Neural progenitor cell (in vitro differentiated cells): ENCODE measurements at regions not wholly inside any gene's neighbourhood (a gene's known extent, or its start where the extent isn't known, plus 50 kb on each side); places are given as distances from the start of the nearest gene placed in this dataset.

ENCODE experiments used
- DNase-seq: peaks from one replicate; pipeline ENCODE4 v3.0.0-alpha.2; 2016; ENCODE audit warnings: low spot score
- H2AFZ ChIP-seq: fragments of 200-600 bp; sonication (generic); replicated peaks from 2 replicates; pipeline ENCODE4 v1.6.1; 2016; ENCODE audit warnings: antibody characterized with exemption
- H3F3A ChIP-seq: fragments of 200-600 bp; sonication (generic); 2 replicates; pipeline ENCODE4 v1.6.1; 2016; ENCODE audit warnings: antibody characterized with exemption, low read depth
- H3K27ac ChIP-seq: fragments of 200-600 bp; sonication (generic); 2 replicates; pipeline ENCODE4 v1.5.1; 2016; ENCODE audit warnings: mild to moderate bottlenecking
- H3K27me3 ChIP-seq: fragments of 200-600 bp; sonication (generic); 2 replicates; pipeline ENCODE4 v1.6.1; 2016; ENCODE audit warnings: mild to moderate bottlenecking, moderate library complexity
- H3K36me3 ChIP-seq: fragments of 200-600 bp; sonication (generic); 2 replicates; pipeline ENCODE4 v1.5.1; 2016
- H3K4me1 ChIP-seq: fragments of 200-600 bp; sonication (generic); 2 replicates; pipeline ENCODE4 v1.6.1; 2016; ENCODE audit warnings: mixed run types
- H3K4me2 ChIP-seq: fragments of 200-600 bp; sonication (generic); 2 replicates; pipeline ENCODE4 v1.6.1; 2016
- H3K4me3 ChIP-seq: fragments of 200-600 bp; sonication (generic); 2 replicates; pipeline ENCODE4 v1.5.1; 2016
- H3K79me2 ChIP-seq: fragments of 200-600 bp; sonication (generic); 2 replicates; pipeline ENCODE4 v1.6.1; 2016; ENCODE audit warnings: low read depth
- H3K9ac ChIP-seq: fragments of 200-600 bp; sonication (generic); 2 replicates; pipeline ENCODE4 v1.6.1; 2016
- H3K9me3 ChIP-seq: fragments of 200-600 bp; sonication (generic); 2 replicates; pipeline ENCODE4 v1.5.1; 2016; ENCODE audit warnings: low read depth
- H4K20me1 ChIP-seq: fragments of 200-600 bp; sonication (generic); 2 replicates; pipeline ENCODE4 v1.6.1; 2016; ENCODE audit warnings: low read depth
- H3K27ac Mint-ChIP-seq: 3 replicates; pipeline ENCODE4 v1.8.0; 2021; ENCODE audit warnings: mixed read lengths
- H3K27me3 Mint-ChIP-seq: 2 replicates; pipeline ENCODE4 v1.8.0; 2022; ENCODE audit warnings: low read depth, mild to moderate bottlenecking, inconsistent platforms, moderate library complexity, mixed read lengths; ENCODE audit not compliant: insufficient read depth
- H3K36me3 Mint-ChIP-seq: 3 replicates; pipeline ENCODE4 v1.8.0; 2021; ENCODE audit warnings: mixed read lengths
- H3K4me1 Mint-ChIP-seq: 3 replicates; pipeline ENCODE4 v1.8.0; 2021; ENCODE audit warnings: mixed read lengths
- H3K4me3 Mint-ChIP-seq: 3 replicates; pipeline ENCODE4 v1.8.0; 2021; ENCODE audit warnings: mild to moderate bottlenecking, moderate library complexity, mixed read lengths
- H3K9me3 Mint-ChIP-seq: 3 replicates; pipeline ENCODE4 v1.8.0; 2020; ENCODE audit warnings: mixed read lengths
- CTCF ChIP-seq: fragments of 200-600 bp; sonication (generic); IDR thresholded peaks from 2 replicates; pipeline ENCODE4 v1.5.1; 2017; ENCODE audit warnings: antibody characterized with exemption, mild to moderate bottlenecking
- EZH2 ChIP-seq: fragments of 200-600 bp; sonication (generic); IDR thresholded peaks from 2 replicates; pipeline ENCODE4 v1.6.1; 2017; ENCODE audit warnings: antibody characterized with exemption, mild to moderate bottlenecking, moderate library complexity
- EZH2phosphoT487 ChIP-seq: fragments of 200-600 bp; sonication (generic); IDR thresholded peaks from 2 replicates; pipeline ENCODE4 v1.6.1; 2017; ENCODE audit warnings: antibody characterized with exemption

GRCh38 chr2:220835583-220835982, 736.5 kb downstream of the EPHA4 start:
- no peak overlapping the region for H2AFZ ChIP-seq
- no peaks in the 10 kb centered on the region for H3K79me2 ChIP-seq
- H3K4me2 ChIP-seq, result no peak overlapping the region
- no peak overlapping the region for H3K4me3 Mint-ChIP-seq
- H3K27me3 ChIP-seq, result no peaks in the 10 kb centered on the region
- H3K36me3 ChIP-seq, result no peaks in the 10 kb centered on the region
- no peak overlapping the region for H3K9ac ChIP-seq
- no peaks in the 10 kb centered on the region for H3K36me3 Mint-ChIP-seq
- H3K4me3 ChIP-seq, result no peak overlapping the region
- no peak overlapping the region for H3K27ac Mint-ChIP-seq
- H4K20me1 ChIP-seq, result no peaks in the 10 kb centered on the region
- H3K4me1 ChIP-seq, result peaks cover 13% of the 10 kb centered on the region
- H3K4me1 Mint-ChIP-seq, result peaks cover 8% of the 10 kb centered on the region
- H3F3A ChIP-seq, result no peaks in the 10 kb centered on the region
- TF ChIP-seq EZH2, result no peak
- no peak for TF ChIP-seq CTCF
- TF ChIP-seq EZH2phosphoT487, result no peak
- H3K27me3 Mint-ChIP-seq, result no peaks in the 10 kb centered on the region
- H3K27ac ChIP-seq, result no peak overlapping the region
- no peak for DNase-seq
- peaks cover 3% of the 10 kb centered on the region for H3K9me3 Mint-ChIP-seq
- no peaks in the 10 kb centered on the region for H3K9me3 ChIP-seq

GRCh38 chr2:220837226-220837625, 734.9 kb downstream of the EPHA4 start:
- Mint-ChIP-seq H3K27ac (no peak overlapping the region), H3K4me1 (peaks cover 13% of the 10 kb centered on the region)

DNA sequence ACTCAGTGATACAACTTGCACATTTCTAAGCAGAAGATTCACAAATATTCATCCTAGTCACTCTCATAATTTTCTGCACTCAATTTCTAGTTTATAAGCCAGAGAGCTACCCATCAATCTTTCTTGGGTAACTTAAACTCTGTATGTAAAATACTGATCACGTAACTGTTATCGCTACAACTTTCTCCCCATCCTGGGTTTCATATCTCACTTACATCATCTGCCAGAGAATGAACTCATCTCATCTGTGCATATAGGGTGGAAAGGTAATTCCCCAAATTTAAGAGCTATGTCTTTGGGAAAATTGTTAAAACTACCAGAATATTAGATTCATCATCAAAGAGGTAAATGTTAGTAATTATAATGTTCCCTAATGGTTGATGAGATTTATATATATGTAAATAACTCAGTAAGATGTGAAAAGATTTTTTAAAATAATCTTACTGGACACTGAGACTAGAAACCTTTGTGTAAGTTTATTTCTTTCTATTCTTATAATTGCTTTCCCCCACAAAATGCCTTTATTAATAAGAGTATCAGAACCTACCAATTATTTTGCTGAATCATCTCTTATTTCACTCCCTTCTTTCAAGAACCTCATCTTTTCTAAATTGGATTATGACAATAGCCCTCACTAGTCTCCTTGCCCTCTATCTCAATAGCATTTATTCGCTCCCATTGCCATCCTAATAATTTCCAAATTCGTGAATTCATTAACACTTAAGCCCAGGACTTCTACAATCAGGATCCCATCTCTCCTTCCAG, 729.0 kb downstream of the EPHA4 start:
- no peak overlapping the region for H3K4me3 Mint-ChIP-seq
- Histone ChIP-seq H3K79me2 (no peaks in the 10 kb centered on the region), H3K9me3 (no peaks in the 10 kb centered on the region), H3K27me3 (no peaks in the 10 kb centered on the region), H3K9ac (no peak overlapping the region), H2AFZ (no peak overlapping the region), H3K4me3 (no peak overlapping the region), H3K27ac (no peak overlapping the region), H3K36me3 (no peaks in the 10 kb centered on the region), H3F3A (no peaks in the 10 kb centered on the region), H3K4me2 (no peak overlapping the region), H3K4me1 (peaks cover 16% of the 10 kb centered on the region), H4K20me1 (no peaks in the 10 kb centered on the region)
- H3K4me1 Mint-ChIP-seq, result peaks cover 12% of the 10 kb centered on the region
- H3K27ac Mint-ChIP-seq, result no peak overlapping the region
- no peaks in the 10 kb centered on the region for H3K36me3 Mint-ChIP-seq
- peaks cover 1% of the 10 kb centered on the region for H3K9me3 Mint-ChIP-seq
- no peaks in the 10 kb centered on the region for H3K27me3 Mint-ChIP-seq
- TF ChIP-seq CTCF (no peak), EZH2 (no peak), EZH2phosphoT487 (no peak)
- no peak for DNase-seq

More at GRCh38 chr2:220837226-220837625, 734.9 kb downstream of the EPHA4 start:
- peak; percentile 5 for DNase-seq
- H2AFZ ChIP-seq, result no peak overlapping the region
- H3K79me2 ChIP-seq, result no peaks in the 10 kb centered on the region
- peaks cover 23% of the 10 kb centered on the region for H3K4me1 ChIP-seq
- H3K9ac ChIP-seq, result no peak overlapping the region
- no peak overlapping the region for H3K4me3 ChIP-seq
- peaks cover 3% of the 10 kb centered on the region for H3K9me3 Mint-ChIP-seq
- no peak overlapping the region for H3K27ac ChIP-seq
- no peaks in the 10 kb centered on the region for H3K9me3 ChIP-seq
- no peaks in the 10 kb centered on the region for H3K27me3 ChIP-seq
- H3K4me2 ChIP-seq, result no peak overlapping the region
- no peaks in the 10 kb centered on the region for H3K36me3 Mint-ChIP-seq
- no peak for TF ChIP-seq EZH2
- no peak for TF ChIP-seq EZH2phosphoT487
- no peak for TF ChIP-seq CTCF
- H3K36me3 ChIP-seq, result no peaks in the 10 kb centered on the region
- H3F3A ChIP-seq, result no peaks in the 10 kb centered on the region
- H3K4me3 Mint-ChIP-seq, result no peak overlapping the region
- H3K27me3 Mint-ChIP-seq, result no peaks in the 10 kb centered on the region
- H4K20me1 ChIP-seq, result no peaks in the 10 kb centered on the region
